Keratinocyte (primary cell): ENCODE measurements at regions not wholly inside any gene's neighbourhood (a gene's known extent, or its start where the extent isn't known, plus 50 kb on each side); places are given as distances from the start of the nearest gene placed in this dataset.

Experiments
- DNase-seq: peaks from one replicate; pipeline ENCODE4 v3.0.0-alpha.2; 2011; ENCODE audit warnings: low read depth, missing footprints, low spot score
- FAIRE-seq: peaks from 2 replicates; lab custom pipeline; 2011; peaks lifted over from hg19 to GRCh38; lab: Jason Lieb, UNC
- H2AFZ ChIP-seq: 2 replicates; pipeline ENCODE4 v1.6.0; 2012; ENCODE audit warnings: low read length, control low read depth, inconsistent platforms; ENCODE audit not compliant: control insufficient read depth
- H3K27ac ChIP-seq: 2 replicates; pipeline ENCODE4 v1.5.1; 2011; ENCODE audit warnings: low read length; ENCODE audit not compliant: control insufficient read depth, insufficient read depth
- H3K27me3 ChIP-seq: 3 replicates; pipeline ENCODE4 v1.6.0; 2011; ENCODE audit warnings: low read length; ENCODE audit not compliant: control insufficient read depth, insufficient read depth; ENCODE audit errors: extremely low read depth
- H3K36me3 ChIP-seq, 2 experiments: 2 replicates in 1 of 2; 3 replicates in 1 of 2; pipeline ENCODE4 v1.5.1; 2011; ENCODE audit warnings: low read length in 2 of 2, mild to moderate bottlenecking in 1 of 2; ENCODE audit not compliant: control insufficient read depth in 2 of 2, insufficient read depth in 2 of 2; ENCODE audit errors: extremely low read depth in 1 of 2
- H3K4me1 ChIP-seq: 3 replicates; pipeline ENCODE4 v1.5.1; 2011; ENCODE audit warnings: low read length; ENCODE audit not compliant: control insufficient read depth, insufficient read depth; ENCODE audit errors: extremely low read depth
- H3K4me2 ChIP-seq: 3 replicates; pipeline ENCODE4 v1.6.0; 2011; ENCODE audit warnings: low read depth, low read length; ENCODE audit not compliant: control insufficient read depth, insufficient read depth; ENCODE audit errors: extremely low read depth
- H3K4me3 ChIP-seq, 3 experiments: fragments of 200-600 bp in 1 of 3; sonication (generic) in 1 of 3; 2 replicates in 2 of 3; 3 replicates in 1 of 3; pipeline ENCODE4 v1.5.1; 2011 to 2016; ENCODE audit warnings: low read length in 3 of 3, mild to moderate bottlenecking in 3 of 3, control low read depth in 2 of 3, inconsistent platforms in 1 of 3, low read depth in 1 of 3, mixed read lengths in 1 of 3, mixed run types in 1 of 3, moderate library complexity in 1 of 3; ENCODE audit not compliant: control insufficient read depth in 2 of 3, insufficient read depth in 2 of 3; ENCODE audit errors: extremely low read depth in 1 of 3
- H3K79me2 ChIP-seq: 2 replicates; pipeline ENCODE4 v1.6.0; 2012; ENCODE audit warnings: low read length; ENCODE audit not compliant: control insufficient read depth, insufficient read depth
- H3K9ac ChIP-seq: 3 replicates; pipeline ENCODE4 v1.6.0; 2011; ENCODE audit warnings: low read length; ENCODE audit not compliant: control insufficient read depth, insufficient read depth; ENCODE audit errors: extremely low read depth
- H3K9me1 ChIP-seq: 3 replicates; pipeline ENCODE4 v1.6.0; 2011; ENCODE audit warnings: low read length; ENCODE audit not compliant: control insufficient read depth, insufficient read depth; ENCODE audit errors: extremely low read depth
- H3K9me3 ChIP-seq: 2 replicates; pipeline ENCODE4 v1.5.1; 2012; ENCODE audit warnings: low read depth, low read length; ENCODE audit not compliant: control insufficient read depth
- H4K20me1 ChIP-seq: 3 replicates; pipeline ENCODE4 v1.6.0; 2011; ENCODE audit warnings: low read length; ENCODE audit not compliant: control insufficient read depth, insufficient read depth; ENCODE audit errors: extremely low read depth
- EZH2 ChIP-seq: IDR thresholded peaks from one replicate; pipeline ENCODE4 v1.6.1; 2012; ENCODE audit warnings: inconsistent platforms, mild to moderate bottlenecking, low read length, moderate library complexity
- dilution Hi-C: fragments of 300-500 bp; cut with MboI; formaldehyde crosslinking; loops from one replicate; pipeline ENCODE4 v1.7.0; 2020; ENCODE audit warnings: low sequenced_read_pairs; ENCODE audit not compliant: extremely low pct_ligation_motif_present
- TF ChIP-seq, protein P1 (sequence below), 3 experiments: IDR thresholded peaks in 1 of 3; conservative IDR thresholded peaks in 1 of 3; optimal IDR thresholded peaks in 1 of 3; 2 replicates in 2 of 3; 3 replicates in 1 of 3; pipeline versions ENCODE3 to v1.5.1; 2011; ENCODE audit warnings: low read length in 3 of 3, mild to moderate bottlenecking in 3 of 3, moderate library complexity in 2 of 3, control low read depth in 1 of 3, inconsistent platforms in 1 of 3; ENCODE audit not compliant: insufficient read depth in 2 of 3; ENCODE audit errors: extremely low read depth in 1 of 3

DNA sequence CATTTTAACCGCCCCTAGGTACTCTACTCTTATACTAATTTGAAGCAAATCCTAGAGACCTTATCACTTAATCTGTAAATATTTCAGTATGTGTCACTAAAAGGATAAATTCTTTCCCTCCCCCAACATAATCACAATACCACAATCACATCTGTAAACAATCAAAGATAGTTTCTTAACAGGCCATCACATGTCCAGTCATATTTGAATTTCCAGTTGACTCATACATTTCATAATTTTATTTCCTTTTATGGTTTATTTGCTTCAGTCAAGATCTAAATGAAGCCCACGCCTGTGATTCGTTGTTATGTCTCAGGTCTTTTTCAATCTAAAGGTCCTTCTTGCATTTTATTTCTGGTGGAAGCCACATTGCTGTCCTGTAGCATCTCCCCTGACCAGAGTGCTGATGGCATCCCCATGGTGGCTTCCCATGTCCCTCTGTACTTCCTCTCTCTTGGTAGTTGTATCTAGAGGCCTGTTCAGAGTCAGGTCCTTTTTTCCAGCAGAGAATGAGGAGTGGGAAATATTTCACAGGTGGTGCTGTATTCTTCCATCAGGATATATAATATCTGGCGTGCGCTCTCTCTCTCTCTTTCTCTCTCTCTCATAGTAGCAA is 128.6 kb upstream of the SLC22A23 start:
- H3K4me1 ChIP-seq, result peaks cover 12% of the 10 kb centered on the region
- H4K20me1 ChIP-seq, result no peaks in the 10 kb centered on the region
- no peaks in the 10 kb centered on the region for H3K79me2 ChIP-seq
- dilution Hi-C loops, result no loop called here
- H3K9ac ChIP-seq, result peak overlapping the region; percentile 34
- H3K4me2 ChIP-seq, result peak overlapping the region; percentile 63
- no peaks in the 10 kb centered on the region for H3K9me1 ChIP-seq
- no peak overlapping the region for H3K4me3 ChIP-seq
- H3K27ac ChIP-seq, result peak overlapping the region; percentile 80
- H3K36me3 ChIP-seq, result no peaks in the 10 kb centered on the region
- no peaks in the 10 kb centered on the region for H3K27me3 ChIP-seq
- DNase-seq (peak; percentile 28), FAIRE-seq (no peak)
- TF ChIP-seq, protein P1, sequence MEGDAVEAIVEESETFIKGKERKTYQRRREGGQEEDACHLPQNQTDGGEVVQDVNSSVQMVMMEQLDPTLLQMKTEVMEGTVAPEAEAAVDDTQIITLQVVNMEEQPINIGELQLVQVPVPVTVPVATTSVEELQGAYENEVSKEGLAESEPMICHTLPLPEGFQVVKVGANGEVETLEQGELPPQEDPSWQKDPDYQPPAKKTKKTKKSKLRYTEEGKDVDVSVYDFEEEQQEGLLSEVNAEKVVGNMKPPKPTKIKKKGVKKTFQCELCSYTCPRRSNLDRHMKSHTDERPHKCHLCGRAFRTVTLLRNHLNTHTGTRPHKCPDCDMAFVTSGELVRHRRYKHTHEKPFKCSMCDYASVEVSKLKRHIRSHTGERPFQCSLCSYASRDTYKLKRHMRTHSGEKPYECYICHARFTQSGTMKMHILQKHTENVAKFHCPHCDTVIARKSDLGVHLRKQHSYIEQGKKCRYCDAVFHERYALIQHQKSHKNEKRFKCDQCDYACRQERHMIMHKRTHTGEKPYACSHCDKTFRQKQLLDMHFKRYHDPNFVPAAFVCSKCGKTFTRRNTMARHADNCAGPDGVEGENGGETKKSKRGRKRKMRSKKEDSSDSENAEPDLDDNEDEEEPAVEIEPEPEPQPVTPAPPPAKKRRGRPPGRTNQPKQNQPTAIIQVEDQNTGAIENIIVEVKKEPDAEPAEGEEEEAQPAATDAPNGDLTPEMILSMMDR (optimal IDR thresholded peaks at IDR 0.05 in 1 of 3, IDR thresholded peaks at IDR 0.05 in 1 of 3, conservative IDR thresholded peaks at IDR 0.05 in 1 of 3; ENCODE audit: extremely low read depth in 1 of 3, insufficient read depth in 2 of 3, low read length in 3 of 3), result no peak
- TF ChIP-seq EZH2, result no peak
- H2AFZ ChIP-seq, result peak overlapping the region; percentile 63
- no peaks in the 10 kb centered on the region for H3K9me3 ChIP-seq

DNA sequence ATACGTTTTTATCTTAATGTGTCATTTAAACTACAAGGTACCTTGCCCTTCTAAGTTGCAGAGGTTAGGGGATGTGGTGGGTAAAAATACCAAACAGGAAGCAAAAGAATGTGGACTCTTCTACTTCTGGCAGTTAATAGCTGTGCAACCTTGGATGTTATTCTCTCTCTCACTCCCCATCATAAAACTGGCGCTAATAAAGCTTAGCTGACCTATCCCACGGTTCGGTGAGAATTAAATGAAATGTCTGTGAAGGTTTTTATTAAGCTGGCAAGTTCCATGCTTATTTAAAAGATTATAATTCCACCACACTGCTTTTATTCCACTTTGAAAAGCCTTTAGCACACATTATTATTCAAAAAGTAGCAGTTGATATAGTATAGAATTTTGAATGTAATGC is 127.8 kb upstream of the SLC22A23 start:
- Histone ChIP-seq H3K9me1 (no peaks in the 10 kb centered on the region), H3K27me3 (no peaks in the 10 kb centered on the region), H2AFZ (no peak overlapping the region), H3K36me3 (no peaks in the 10 kb centered on the region), H3K27ac (no peak overlapping the region), H3K9ac (no peak overlapping the region), H3K79me2 (no peaks in the 10 kb centered on the region), H3K4me3 (no peak overlapping the region), H3K4me1 (peaks cover 12% of the 10 kb centered on the region), H4K20me1 (no peaks in the 10 kb centered on the region), H3K4me2 (no peak overlapping the region), H3K9me3 (no peaks in the 10 kb centered on the region)
- DNase-seq (no peak), FAIRE-seq (no peak)
- no peak for TF ChIP-seq EZH2
- TF ChIP-seq, protein P1 (optimal IDR thresholded peaks at IDR 0.05 in 1 of 3, IDR thresholded peaks at IDR 0.05 in 1 of 3, conservative IDR thresholded peaks at IDR 0.05 in 1 of 3; ENCODE audit: extremely low read depth in 1 of 3, insufficient read depth in 2 of 3, low read length in 3 of 3), result no peak
- dilution Hi-C loops, result no loop called here
